GF-D8 (cell line): ENCODE measurements at regions not wholly inside any gene's neighbourhood (a gene's known extent, or its start where the extent isn't known, plus 50 kb on each side); places are given as distances from the start of the nearest gene placed in this dataset.
A peak's percentile ranks its signal among the peaks of the same experiment; 100 is the strongest.

Experiments
- DNase-seq: peaks from one replicate; lab custom pipeline; 2025; lab: John Stamatoyannopoulos, UW

DNA sequence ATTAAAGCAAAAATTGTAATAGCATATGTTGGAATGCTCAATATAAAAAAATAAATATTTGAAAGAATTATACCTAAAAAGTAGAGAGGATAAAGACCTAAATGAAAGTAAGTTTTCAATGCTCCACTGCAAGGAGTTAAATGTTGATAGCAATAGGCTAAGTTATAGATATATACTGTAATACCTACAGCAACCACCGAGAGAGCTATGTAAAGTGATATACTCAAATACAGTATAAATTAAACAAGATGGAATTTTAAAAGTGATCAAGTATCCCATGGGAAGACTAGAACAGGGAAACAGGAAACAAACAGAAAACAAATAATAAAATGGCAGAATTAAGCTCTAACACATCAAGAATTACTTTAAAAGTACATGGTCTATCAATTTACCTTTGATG, 73.9 kb downstream of the CASP3 start:
- DNase-seq, result no peak

DNA sequence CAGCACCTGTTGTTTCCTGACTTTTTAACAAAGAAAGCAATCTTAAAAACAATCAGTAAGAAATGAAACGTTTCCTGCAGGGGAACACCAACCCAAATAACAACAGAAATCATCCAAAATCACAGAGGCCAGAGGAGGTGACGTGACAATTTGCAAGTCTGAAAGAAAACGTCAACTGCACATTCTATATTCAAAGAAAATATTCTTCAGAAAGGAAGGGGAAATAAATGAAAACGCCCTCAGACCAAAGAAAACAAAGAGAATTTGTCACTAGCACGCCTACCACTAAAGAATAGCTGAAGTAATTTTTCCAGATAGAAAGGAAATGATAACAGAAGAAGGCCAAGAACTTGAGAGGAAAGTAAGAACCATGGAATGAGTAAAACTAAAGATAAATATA, 74.4 kb downstream of the CASP3 start:
- no peak for DNase-seq

DNA sequence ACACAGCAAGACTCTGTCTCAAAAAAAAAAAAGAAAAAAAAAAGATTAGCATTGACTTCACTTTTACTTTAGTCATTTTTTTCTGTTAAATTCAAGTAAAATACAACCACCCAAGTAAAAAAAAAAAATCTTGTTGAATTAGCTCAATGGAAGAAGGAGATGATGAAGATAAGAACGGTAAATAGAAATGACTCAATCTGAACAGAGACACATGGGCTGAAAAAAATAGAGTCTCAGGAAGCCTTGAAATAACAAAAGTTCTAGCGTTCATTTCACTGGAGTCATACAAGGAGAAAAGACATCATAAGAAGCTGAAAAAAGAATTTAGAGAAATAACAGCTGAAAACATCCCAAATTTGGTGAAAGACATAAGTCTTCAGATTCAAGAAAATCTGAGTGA, 75.5 kb downstream of the CASP3 start:
- DNase-seq, result no peak

DNA sequence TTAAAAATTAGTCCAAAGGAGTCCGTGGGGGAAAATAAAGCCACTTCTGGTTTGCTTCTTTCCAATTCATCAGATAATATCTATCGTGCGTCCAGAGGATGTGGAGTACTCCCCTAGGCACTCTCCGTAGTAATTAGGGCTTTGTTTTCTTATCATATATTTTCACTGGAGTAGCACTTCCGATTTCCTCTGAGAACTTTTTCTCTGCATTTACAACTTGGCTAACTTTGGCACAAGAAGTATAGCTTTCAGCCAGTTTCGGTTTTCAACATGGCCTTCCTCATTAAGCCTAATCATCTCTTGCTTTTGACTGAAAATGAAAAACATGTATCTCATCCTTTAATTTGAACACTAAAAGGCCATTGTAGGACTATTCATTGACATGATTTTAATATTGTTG, 80.5 kb downstream of the CASP3 start:
- peak; percentile 2 for DNase-seq

GRCh38 chr4:184563621-184564020, 85.6 kb downstream of the CASP3 start:
- no peak for DNase-seq

DNA sequence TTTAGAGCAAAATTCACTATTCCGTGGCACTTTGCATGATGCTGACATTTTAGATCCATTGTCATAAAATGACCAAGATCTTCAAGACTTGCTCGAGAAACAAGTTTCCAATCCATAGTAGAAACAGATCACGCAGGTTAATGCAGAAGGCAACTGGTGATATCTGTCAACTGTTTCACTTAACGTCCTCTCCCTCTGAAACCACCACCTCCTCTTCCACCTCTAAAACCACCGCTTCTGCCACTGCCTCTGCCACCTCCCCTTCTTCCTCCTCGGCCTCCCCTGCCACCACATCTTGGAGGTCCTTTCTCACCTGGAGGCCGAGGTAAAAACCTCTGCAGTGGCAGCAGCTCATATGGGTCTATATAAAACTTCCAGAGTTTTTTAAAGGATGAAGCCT, 84.6 kb upstream of the IRF2 start:
- no peak for DNase-seq

DNA sequence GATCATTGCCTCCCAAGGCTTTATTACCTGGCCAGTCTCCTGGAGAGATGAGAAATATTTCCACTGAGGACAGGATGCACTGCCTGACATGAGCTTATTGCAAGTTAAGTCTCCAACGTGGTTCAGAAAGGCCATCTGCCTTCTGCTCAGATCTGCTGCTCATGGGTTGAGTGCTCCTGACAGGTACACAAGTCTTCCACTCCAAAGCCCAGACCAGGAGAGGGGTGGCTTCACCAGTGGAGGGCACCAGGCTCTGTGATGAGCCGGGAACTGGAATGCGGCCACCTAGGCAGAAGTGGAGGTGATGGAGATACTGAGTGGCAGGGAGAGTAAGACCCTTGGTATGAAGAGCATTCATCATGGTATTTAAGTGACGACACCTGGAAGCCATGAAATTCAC, 79.5 kb upstream of the IRF2 start:
- no peak for DNase-seq

DNA sequence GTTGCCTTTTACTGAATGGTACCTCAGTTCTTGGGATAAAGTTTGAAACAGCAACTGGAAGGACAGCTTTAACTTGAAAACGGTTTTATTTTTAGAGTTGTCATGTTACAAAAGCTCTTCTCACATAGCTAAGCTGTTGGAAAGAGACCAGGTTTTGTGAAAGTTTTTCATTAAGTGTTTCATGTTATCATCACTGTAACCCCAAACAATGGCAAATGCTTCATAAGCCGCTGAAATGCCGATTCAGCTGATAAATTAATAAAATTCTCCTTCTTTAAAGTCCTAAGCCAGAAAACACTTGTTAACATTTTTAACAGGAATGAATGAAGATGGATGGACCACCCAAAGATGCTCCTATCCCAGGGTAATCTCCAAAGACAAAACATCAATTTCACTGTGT, 76.1 kb upstream of the IRF2 start:
- DNase-seq, result no peak

GRCh38 chr4:184548648-184549341, 74.4 kb upstream of the IRF2 start:
- no peak for DNase-seq

DNA sequence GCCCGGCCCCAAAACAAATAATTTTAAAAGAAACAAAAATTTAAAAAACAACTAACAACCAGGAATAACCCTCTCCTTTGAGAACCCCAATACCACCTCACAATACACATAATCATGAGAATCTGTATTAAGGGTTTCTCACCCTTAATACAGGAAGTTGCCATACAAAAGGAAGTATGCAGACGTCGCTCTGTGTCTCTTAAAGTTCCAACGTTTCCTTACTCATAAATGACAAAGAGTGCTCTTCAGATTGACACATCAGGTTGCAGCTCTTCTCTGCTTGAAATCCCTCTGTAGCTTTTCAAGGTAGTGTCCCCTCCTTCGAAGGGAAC, 73.9 kb upstream of the IRF2 start:
- DNase-seq, result no peak

DNA sequence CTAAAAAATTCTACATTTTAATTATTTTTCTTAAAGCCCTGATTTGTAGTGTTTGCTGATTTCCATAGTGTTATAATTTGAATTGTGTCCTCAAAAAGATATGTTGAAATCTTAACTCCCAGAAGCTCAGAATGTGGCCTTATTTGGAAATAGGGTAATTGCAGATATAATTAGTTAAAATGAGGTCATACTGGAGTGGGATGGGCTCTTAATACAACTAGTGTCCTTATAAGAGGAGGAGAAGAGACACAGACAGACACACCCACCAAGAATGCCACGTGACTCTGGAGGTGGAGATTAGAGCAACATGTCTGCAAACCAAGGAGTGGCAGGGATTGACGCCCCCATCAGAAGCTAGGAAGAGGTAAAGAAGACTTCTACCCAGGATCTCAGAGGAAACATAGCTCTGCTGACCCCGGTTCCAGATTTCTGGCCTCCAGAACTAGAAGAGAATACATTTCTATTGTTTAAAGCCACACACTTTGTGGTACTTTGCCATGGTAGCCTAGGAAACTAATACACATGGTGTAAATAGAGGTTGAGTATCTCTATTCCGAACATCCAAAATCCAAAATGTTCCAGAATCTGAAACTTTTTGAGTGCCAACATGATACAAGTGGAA, 70.5 kb upstream of the IRF2 start:
- DNase-seq, result no peak

- no peak for DNase-seq
Observed at GRCh38 chr4:184541907-184542306, 67.6 kb upstream of the IRF2 start.

- no peak for DNase-seq
Observed at GRCh38 chr4:184540307-184540706, 66.0 kb upstream of the IRF2 start.

DNA sequence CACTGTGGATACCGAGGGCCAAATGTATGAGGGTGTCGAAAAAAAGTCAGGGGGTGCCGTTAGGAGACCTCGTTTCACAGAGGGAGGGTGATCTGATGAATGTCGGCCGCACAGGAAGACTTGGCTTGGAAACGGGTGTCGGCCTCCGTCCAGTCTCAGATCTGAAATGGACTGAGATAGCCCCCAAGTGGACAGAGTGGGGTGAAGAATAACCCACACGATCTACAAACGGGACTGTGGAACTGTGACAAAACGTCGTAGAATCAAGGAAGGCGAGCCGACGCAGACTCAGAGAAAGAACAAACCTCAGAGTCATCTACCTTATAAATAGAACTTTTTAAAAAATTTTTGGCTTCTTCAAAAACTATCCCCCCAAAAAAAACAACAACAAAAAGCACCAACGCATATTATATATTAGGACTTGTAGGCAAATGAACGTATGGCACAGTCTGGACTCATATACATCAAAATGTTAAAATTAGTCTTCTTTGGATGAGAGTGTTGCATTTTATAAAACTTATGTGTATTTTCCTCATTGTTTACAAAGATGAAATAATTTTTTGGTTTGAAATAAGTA, 63.8 kb upstream of the IRF2 start:
- DNase-seq, result peak; percentile 76

DNA sequence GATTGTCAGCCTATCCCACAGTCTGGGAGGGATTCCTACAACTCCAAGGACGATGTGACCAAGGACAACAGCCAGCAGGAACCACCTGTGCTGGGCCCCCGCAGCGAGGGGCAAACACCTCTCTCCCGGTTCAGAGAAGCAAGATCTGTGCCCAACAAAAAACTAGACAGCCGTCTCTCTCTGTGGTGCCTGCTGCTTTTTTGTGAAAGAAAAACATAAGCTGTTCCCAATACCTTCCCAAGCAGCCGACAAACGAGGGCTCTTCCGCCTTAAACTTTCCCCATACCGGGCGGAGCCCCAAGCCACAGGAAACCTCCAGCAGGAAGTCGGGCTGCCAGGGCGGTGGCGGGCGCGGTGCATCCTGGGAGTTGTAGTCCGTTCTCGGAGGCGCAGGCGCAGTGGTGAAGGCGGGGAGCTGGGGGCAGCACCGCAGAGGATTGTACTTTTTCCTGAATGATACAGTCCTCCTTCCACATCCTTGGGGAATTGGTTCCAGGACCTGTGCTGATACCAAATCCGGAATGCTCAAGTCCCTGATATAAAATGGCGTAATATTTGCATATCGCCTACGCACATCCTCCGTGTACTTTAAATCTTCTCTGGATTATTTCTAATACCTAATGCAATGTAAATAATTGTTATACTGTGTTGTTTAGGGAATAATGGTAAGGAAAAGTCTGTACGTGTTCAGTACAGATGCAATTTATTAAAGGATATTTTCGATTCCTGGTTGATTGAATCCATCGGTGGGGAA, 63.1 kb upstream of the IRF2 start:
- peak; percentile 76 for DNase-seq

- DNase-seq, result no peak
Observed at GRCh38 chr4:184536881-184537248, 62.5 kb upstream of the IRF2 start.

DNA sequence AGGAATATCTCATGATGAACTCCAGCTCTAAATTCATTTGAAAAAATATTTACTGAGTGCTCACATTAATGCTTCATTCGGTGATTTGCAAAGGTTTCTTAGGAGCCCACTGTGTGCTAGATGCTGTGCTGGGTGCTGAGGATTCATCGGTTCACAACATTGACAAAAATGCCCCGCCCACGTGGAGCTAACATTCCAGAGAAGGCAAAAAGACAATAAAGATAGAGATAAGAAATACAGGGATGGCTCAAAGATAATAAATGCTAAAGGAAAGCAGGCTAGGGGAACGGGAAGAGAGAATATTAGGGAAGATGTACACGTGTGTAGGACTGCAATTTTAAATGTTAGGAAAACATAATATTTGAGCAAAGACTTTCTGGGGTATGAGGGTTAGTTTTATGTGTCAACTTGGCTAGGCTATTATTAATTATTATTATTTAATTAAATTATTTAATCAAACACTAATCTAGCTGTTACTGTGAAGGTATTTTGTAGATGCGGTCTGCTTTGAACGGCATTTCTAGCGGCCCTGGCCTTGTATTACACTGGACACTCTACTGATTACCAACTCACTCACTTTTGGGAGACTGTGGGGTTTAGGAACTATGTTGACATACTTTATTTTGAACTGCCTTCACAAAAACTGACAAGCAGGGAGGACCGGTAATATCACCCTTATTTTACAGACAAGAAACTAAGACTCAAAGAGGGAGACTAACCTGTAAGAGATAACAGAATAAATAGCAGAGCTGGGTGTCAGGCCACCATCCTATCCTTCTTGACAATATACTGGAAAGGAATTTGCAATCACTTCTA, 61.9 kb upstream of the IRF2 start:
- DNase-seq, result no peak

DNA sequence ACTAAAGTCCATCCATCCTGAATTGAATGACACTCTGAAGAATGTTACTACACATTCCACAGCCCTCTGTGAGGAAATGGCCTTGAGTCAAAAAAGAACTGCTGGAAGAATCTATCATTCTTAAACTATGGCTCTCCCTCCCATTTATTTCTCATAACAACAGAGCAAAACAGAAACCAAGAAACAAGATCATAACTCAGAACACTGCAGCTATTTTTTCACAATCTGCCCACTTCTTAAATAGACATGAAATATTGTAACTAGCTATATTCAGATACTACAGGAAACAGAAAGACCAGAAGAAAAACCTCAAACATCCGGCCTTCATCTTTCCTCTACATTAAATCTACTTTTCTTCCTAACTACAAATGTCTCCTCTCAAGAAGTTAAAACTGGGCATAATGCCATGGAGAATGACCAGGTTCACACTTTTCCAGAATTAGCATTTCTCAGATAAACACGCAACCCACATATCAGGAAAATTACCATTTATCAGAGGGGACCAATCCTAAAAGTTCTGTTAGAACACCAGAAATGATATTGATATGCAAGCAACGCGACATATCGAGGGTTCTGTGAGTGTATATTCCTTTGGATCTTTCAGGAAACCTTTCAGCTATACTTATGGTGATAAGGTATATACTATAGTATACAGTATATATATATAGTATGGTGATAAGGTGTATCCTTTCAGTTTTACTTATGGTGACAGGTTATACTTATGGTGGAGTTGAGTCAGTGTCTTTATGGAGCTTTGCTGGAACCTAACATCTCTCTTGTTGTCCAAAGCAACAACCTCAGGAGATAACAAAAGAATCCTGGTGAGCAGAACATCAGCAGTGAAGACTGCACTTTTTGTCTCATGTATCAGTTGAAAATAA, 60.4 kb upstream of the IRF2 start:
- DNase-seq, result peak; percentile 35

DNA sequence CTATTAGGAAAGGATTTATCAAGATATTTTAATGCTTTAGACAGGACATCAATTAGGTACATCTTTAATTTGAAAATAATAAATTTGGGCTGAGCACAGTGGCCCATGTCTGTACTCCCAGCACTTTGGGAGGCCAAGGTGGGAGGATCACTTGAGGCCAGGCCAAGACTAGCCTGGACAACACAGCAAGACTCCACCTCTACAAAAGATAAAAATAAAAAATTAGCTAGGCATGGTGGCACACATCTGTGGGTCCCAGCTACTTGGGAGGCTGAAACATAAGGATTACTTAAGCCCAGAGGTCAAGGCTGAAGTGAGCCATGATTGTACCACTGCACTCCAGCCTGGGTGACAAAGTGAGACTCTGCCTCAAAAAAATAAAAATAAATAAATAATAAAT, 59.6 kb upstream of the IRF2 start:
- DNase-seq, result no peak

- DNase-seq, result no peak
Observed at GRCh38 chr4:184531008-184531407, 56.7 kb upstream of the IRF2 start.

DNA sequence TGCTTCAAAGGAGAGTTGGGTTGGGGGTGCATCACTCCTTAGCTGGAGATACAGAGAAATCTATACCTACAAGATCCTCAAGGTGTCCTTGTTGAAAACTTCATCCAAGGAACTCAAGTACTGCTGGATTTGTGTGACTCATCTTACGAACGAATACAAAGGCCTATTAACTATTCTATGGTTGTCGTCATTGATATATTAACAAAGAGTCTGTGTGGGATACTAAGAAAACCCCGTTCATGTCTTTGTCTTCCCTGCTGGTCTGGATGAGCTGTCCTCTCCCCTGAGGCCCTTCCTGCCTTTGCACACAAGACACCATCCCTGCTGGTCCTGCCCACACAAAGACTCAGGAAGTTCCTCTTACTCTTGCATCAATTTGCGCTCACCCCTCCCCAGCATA, 54.9 kb upstream of the IRF2 start:
- DNase-seq, result no peak
